H9 (cell line): ENCODE measurements at regions not wholly inside any gene's neighbourhood (a gene's known extent, or its start where the extent isn't known, plus 50 kb on each side); places are given as distances from the start of the nearest gene placed in this dataset.

Experiments used
- DNase-seq: peaks from one replicate; pipeline ENCODE4 v3.0.0-alpha.2; 2017
- H2AFZ ChIP-seq: one replicate; pipeline ENCODE4 v1.6.1; 2013; ENCODE audit warnings: mild to moderate bottlenecking, low read length, control low read depth, moderate library complexity
- H2AK5ac ChIP-seq: 2 replicates; pipeline ENCODE4 v1.6.1; 2013; ENCODE audit warnings: low read length, control low read depth, mixed read lengths; ENCODE audit not compliant: insufficient read length
- H2BK120ac ChIP-seq: one replicate; pipeline ENCODE4 v1.6.1; 2013; ENCODE audit warnings: low read depth, mild to moderate bottlenecking, low read length, control low read depth, inconsistent platforms; ENCODE audit not compliant: poor library complexity, severe bottlenecking
- H2BK12ac ChIP-seq: 2 replicates; pipeline ENCODE4 v1.6.1; 2013; ENCODE audit warnings: low read length, control low read depth, mixed read lengths, low read depth; ENCODE audit not compliant: insufficient read length
- H2BK15ac ChIP-seq: 2 replicates; pipeline ENCODE4 v1.6.1; 2013; ENCODE audit warnings: low read depth, low read length, control low read depth
- H2BK20ac ChIP-seq: one replicate; pipeline ENCODE4 v1.6.1; 2013; ENCODE audit warnings: low read depth, mild to moderate bottlenecking, low read length, control low read depth, inconsistent platforms; ENCODE audit not compliant: poor library complexity, severe bottlenecking
- H2BK5ac ChIP-seq: 2 replicates; pipeline ENCODE4 v1.6.1; 2013; ENCODE audit warnings: low read length, control low read depth, mixed read lengths; ENCODE audit not compliant: insufficient read length
- H3K14ac ChIP-seq: 2 replicates; pipeline ENCODE4 v1.6.1; 2013; ENCODE audit warnings: low read length, control low read depth; ENCODE audit not compliant: insufficient read depth
- H3K18ac ChIP-seq: 2 replicates; pipeline ENCODE4 v1.6.1; 2013; ENCODE audit warnings: low read depth, mild to moderate bottlenecking, mixed read lengths, low read length, control low read depth; ENCODE audit not compliant: insufficient read length
- H3K23ac ChIP-seq: 2 replicates; pipeline ENCODE4 v1.6.1; 2013; ENCODE audit warnings: low read length, control low read depth, mixed read lengths, low read depth; ENCODE audit not compliant: insufficient read length
- H3K23me2 ChIP-seq: 2 replicates; pipeline ENCODE4 v1.6.1; 2013; ENCODE audit warnings: low read depth, mild to moderate bottlenecking, mixed read lengths, low read length, control low read depth; ENCODE audit not compliant: insufficient read length, poor library complexity, severe bottlenecking
- H3K27ac ChIP-seq: 2 replicates; pipeline ENCODE4 v1.5.1; 2013; ENCODE audit warnings: low read length, control low read depth, mixed read lengths, low read depth; ENCODE audit not compliant: insufficient read length
- H3K27me3 ChIP-seq: 2 replicates; pipeline ENCODE4 v1.6.1; 2013; ENCODE audit warnings: low read length, control low read depth, inconsistent platforms; ENCODE audit not compliant: insufficient read depth
- H3K4ac ChIP-seq: 2 replicates; pipeline ENCODE4 v1.6.1; 2013; ENCODE audit warnings: low read depth, mild to moderate bottlenecking, control low read depth, inconsistent platforms, low read length, moderate library complexity
- H3K4me1 ChIP-seq: 2 replicates; pipeline ENCODE4 v1.6.1; 2013; ENCODE audit warnings: low read length, control low read depth, inconsistent platforms; ENCODE audit not compliant: insufficient read depth
- H3K4me2 ChIP-seq: 2 replicates; pipeline ENCODE4 v1.6.1; 2013; ENCODE audit warnings: low read length, control low read depth, mixed read lengths; ENCODE audit not compliant: insufficient read length, insufficient read depth
- H3K56ac ChIP-seq: 2 replicates; pipeline ENCODE4 v1.6.1; 2013; ENCODE audit warnings: low read depth, mild to moderate bottlenecking, mixed read lengths, low read length, control low read depth; ENCODE audit not compliant: insufficient read length
- H3K79me1 ChIP-seq: 2 replicates; pipeline ENCODE4 v1.6.1; 2013; ENCODE audit warnings: low read depth, mild to moderate bottlenecking, moderate library complexity, low read length, control low read depth, inconsistent platforms; ENCODE audit not compliant: insufficient read depth, poor library complexity, severe bottlenecking
- H3K79me2 ChIP-seq: 2 replicates; pipeline ENCODE4 v1.6.1; 2013; ENCODE audit warnings: low read length, control low read depth, inconsistent platforms; ENCODE audit not compliant: insufficient read depth
- H3K9ac ChIP-seq: 2 replicates; pipeline ENCODE4 v1.6.1; 2013; ENCODE audit warnings: low read length, control low read depth, mixed read lengths; ENCODE audit not compliant: insufficient read length; ENCODE audit errors: extremely low read depth
- H3K9me3 ChIP-seq: one replicate; pipeline ENCODE4 v1.6.1; 2013; ENCODE audit warnings: low read depth, low read length, inconsistent platforms; ENCODE audit not compliant: control insufficient read depth
- H3T11ph ChIP-seq: one replicate; pipeline ENCODE4 v1.6.1; 2013; ENCODE audit warnings: mild to moderate bottlenecking, low read length, control low read depth, inconsistent platforms
- H4K20me1 ChIP-seq: one replicate; pipeline ENCODE4 v1.6.1; 2013; ENCODE audit not compliant: control insufficient read depth, insufficient read length, insufficient read depth
- H4K5ac ChIP-seq: 2 replicates; pipeline ENCODE4 v1.6.1; 2013; ENCODE audit warnings: low read depth, mild to moderate bottlenecking, mixed read lengths, low read length, control low read depth; ENCODE audit not compliant: insufficient read length
- H4K8ac ChIP-seq: replicated peaks from 2 replicates; pipeline ENCODE4 v1.6.1; 2013; ENCODE audit warnings: low read length, control low read depth, mixed read lengths, low read depth; ENCODE audit not compliant: insufficient read length
- H4K91ac ChIP-seq: 2 replicates; pipeline ENCODE4 v1.6.1; 2013; ENCODE audit warnings: low read depth, mild to moderate bottlenecking, moderate library complexity, mixed read lengths, low read length, control low read depth; ENCODE audit not compliant: insufficient read length
- H3K27ac Mint-ChIP-seq, 3 experiments: 2 replicates in 2 of 3; 3 replicates in 1 of 3; pipeline ENCODE4 v1.8.0; 2020 to 2021; ENCODE audit warnings: mixed read lengths in 3 of 3, mild to moderate bottlenecking in 1 of 3, moderate library complexity in 1 of 3
- H3K27me3 Mint-ChIP-seq: 2 replicates; pipeline ENCODE4 v1.8.0; 2021; ENCODE audit warnings: low read depth, mild to moderate bottlenecking, moderate library complexity, mixed read lengths
- H3K36me3 Mint-ChIP-seq, 3 experiments: 2 replicates in 2 of 3; 3 replicates in 1 of 3; pipeline ENCODE4 v1.8.0; 2020 to 2021; ENCODE audit warnings: low read depth in 3 of 3, mixed read lengths in 3 of 3; ENCODE audit not compliant: insufficient read depth in 1 of 3
- H3K4me1 Mint-ChIP-seq, 2 experiments: 2 replicates each; pipeline ENCODE4 v1.8.0; 2020; ENCODE audit warnings: mixed read lengths in 2 of 2
- H3K4me3 Mint-ChIP-seq, 2 experiments: 2 replicates in 1 of 2; 3 replicates in 1 of 2; pipeline ENCODE4 v1.8.0; 2020 to 2021; ENCODE audit warnings: mild to moderate bottlenecking in 2 of 2, mixed read lengths in 2 of 2, moderate library complexity in 1 of 2
- H3K9me3 Mint-ChIP-seq, 2 experiments: 2 replicates in 1 of 2; 3 replicates in 1 of 2; pipeline ENCODE4 v1.8.0; 2020; ENCODE audit warnings: mild to moderate bottlenecking in 2 of 2, mixed read lengths in 2 of 2, moderate library complexity in 1 of 2
- WGBS: extraction: QIAGEN DNeasy Blood & Tissue Kit; methylation state at CpG from one replicate; pipeline ENCODE4 v1.1.7; 2013; ENCODE audit warnings: missing lambda C conversion rate, low lambda C conversion rate, mixed read lengths; ENCODE audit not compliant: insufficient read length; ENCODE audit errors: extremely low coverage; 5-methylcytosine and 5-hydroxymethylcytosine counted together
- TF ChIP-seq, protein P1 (sequence below): fragments of 200-600 bp; sonication (generic); conservative IDR thresholded peaks from 3 replicates; pipeline ENCODE4 v1.8.0; 2021; ENCODE audit warnings: antibody characterized with exemption, mild to moderate bottlenecking

GRCh38 chr5:86864051-86864450 is 246.3 kb downstream of the COX7C start:
- Histone ChIP-seq H4K8ac (no peak overlapping the region), H3K23ac (no peak overlapping the region), H3K9me3 (no peaks in the 10 kb centered on the region), H2BK20ac (no peak overlapping the region), H3T11ph (no peak overlapping the region), H2AFZ (no peak overlapping the region), H3K27me3 (no peaks in the 10 kb centered on the region), H3K23me2 (no peaks in the 10 kb centered on the region), H3K4ac (no peak overlapping the region), H3K4me1 (peaks cover 3% of the 10 kb centered on the region; the same call in 1 of the 2 replicates), H3K27ac (no peak overlapping the region), H3K79me2 (no peaks in the 10 kb centered on the region), H3K9ac (no peak overlapping the region), H4K91ac (no peak overlapping the region), H4K5ac (no peak overlapping the region), H3K56ac (no peak overlapping the region), H3K18ac (no peak overlapping the region), H3K79me1 (no peaks in the 10 kb centered on the region), H2BK15ac (no peak overlapping the region), H2BK5ac (no peak overlapping the region), H3K14ac (no peak overlapping the region), H2BK120ac (no peak overlapping the region), H2BK12ac (no peak overlapping the region), H3K4me2 (no peak overlapping the region), H2AK5ac (no peak overlapping the region), H4K20me1 (no peaks in the 10 kb centered on the region)
- Mint-ChIP-seq H3K4me3 (no peak overlapping the region), H3K4me1 (peaks cover 15 to 17% of the 10 kb centered on the region in 2 experiments), H3K36me3 (no peaks in the 10 kb centered on the region), H3K27me3 (no peaks in the 10 kb centered on the region), H3K9me3 (no peaks in the 10 kb centered on the region; a peak in 1 of 5 replicates), H3K27ac (no peak overlapping the region; a peak in 1 of 7 replicates)
- TF ChIP-seq, protein P1, sequence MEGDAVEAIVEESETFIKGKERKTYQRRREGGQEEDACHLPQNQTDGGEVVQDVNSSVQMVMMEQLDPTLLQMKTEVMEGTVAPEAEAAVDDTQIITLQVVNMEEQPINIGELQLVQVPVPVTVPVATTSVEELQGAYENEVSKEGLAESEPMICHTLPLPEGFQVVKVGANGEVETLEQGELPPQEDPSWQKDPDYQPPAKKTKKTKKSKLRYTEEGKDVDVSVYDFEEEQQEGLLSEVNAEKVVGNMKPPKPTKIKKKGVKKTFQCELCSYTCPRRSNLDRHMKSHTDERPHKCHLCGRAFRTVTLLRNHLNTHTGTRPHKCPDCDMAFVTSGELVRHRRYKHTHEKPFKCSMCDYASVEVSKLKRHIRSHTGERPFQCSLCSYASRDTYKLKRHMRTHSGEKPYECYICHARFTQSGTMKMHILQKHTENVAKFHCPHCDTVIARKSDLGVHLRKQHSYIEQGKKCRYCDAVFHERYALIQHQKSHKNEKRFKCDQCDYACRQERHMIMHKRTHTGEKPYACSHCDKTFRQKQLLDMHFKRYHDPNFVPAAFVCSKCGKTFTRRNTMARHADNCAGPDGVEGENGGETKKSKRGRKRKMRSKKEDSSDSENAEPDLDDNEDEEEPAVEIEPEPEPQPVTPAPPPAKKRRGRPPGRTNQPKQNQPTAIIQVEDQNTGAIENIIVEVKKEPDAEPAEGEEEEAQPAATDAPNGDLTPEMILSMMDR = no peak
- no peak for DNase-seq
- WGBS = no CpG with 5 or more reads among the region's 4 CpGs
